GM21576 (cell line): ENCODE measurements at regions not wholly inside any gene's neighbourhood (a gene's known extent, or its start where the extent isn't known, plus 50 kb on each side); places are given as distances from the start of the nearest gene placed in this dataset.

ENCODE experiments used
- ATAC-seq: cut with Tn5 transposase; IDR thresholded peaks from one replicate; pipeline ENCODE4 v1.9.1; 2021; ENCODE audit warnings: mild to moderate bottlenecking, moderate library complexity; ENCODE audit not compliant: unreplicated experiment

DNA sequence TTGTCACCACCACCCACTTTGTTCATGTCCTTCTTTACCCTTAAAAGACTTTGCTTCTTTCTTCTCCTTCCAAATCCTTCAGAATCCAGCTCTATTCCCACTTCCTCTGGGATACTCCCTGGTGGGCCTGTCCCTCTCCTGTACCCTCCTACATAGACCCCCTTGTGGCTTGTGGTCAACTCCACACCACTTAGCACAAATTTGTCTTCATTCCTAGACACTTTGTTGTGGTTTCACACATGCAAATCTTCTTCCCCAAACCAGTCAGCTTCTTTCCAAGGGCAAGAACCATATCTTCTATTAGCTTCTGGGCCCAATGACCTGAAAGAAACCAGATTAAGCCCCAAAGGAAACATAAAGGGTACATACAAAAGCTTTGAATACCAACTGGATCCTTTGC is 342.4 kb downstream of the TNS1 start:
- no peak for ATAC-seq

DNA sequence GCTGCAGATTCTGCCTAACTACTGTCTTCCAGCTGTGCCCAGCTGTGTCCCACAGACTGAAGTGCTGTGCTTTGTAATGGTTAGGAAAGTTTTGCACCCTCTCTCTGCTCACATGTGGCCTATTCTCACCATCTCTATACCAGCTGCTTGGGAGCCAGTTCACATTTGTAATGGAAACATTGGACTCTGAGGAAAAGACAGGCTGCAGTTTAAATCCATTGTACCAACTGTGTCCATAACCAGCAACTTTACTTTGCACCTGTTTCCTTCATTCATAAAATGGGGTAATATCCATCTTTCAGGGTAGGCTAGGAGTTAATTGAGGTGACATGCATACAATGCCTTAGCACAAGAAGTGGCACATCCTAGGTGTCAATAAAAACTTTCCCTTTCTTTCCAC is 344.0 kb downstream of the TNS1 start:
- ATAC-seq, result no peak

- ATAC-seq, result no peak
Observed at GRCh38 chr2:217657252-217657651, 345.5 kb downstream of the TNS1 start.

- ATAC-seq, result no peak
Observed at GRCh38 chr2:217656316-217656715, 346.5 kb downstream of the TNS1 start.

- ATAC-seq, result no peak
Observed at GRCh38 chr2:217655651-217656050, 347.1 kb downstream of the TNS1 start.

DNA sequence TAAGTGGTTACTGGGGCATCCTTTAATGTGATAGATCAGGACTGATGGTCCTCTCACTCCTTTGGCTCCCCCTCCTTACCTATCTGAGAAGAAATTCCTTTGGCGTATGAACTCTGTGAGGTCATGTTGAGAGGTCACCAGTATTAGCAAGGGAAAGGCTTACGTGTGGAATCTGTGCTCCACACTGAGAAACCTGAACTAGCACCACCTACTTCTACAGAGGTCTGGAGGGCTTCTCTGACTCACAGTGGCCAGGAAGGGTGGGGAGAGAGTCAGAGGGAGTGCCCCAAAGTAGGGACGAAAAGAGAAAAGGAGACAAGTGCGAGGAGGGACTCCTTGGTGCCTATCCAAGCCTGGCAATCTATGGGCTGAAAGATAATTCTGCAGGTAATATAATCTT is 348.6 kb downstream of the TNS1 start:
- ATAC-seq, result no peak

DNA sequence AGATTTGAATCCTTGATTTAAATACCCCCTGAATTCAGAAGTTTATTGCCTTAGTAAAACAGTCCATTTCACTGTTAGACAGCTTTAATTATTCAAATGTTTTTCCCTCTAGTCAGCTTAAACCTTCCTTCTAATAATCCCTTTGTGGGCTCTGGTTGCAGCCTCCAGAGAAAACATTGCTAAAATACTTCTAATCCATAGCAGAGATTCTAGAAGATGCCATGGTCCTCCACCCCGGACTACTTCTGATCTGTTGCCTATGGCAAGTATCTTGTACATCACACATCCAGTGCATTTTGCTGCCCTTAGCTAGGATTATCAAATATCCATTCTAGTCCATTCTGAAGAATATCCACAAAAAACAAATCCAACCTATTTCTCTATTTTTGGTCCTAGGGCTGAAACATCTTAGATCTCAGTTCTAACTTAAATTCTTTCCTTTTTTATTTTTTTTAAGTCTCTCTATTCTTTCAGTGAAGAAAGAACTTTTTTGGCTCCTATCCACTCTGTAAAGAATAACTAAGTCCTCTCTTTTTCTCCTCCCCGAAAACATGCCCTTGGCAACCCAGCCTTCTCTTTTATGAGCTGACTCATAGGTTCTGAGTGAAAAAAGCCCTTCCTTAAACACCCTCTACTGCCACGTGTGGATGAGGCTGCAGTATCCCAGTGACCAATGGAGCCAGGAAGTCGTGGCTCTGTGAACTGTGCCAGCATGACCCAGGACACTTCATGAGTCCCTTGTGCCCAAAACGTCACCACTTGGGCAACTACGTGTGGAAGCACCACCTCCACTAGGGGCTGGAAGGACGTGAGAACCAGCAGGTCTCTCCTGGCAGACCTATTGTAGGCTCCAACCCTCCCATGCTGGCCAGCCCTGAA is 349.8 kb downstream of the TNS1 start:
- ATAC-seq, result no peak

DNA sequence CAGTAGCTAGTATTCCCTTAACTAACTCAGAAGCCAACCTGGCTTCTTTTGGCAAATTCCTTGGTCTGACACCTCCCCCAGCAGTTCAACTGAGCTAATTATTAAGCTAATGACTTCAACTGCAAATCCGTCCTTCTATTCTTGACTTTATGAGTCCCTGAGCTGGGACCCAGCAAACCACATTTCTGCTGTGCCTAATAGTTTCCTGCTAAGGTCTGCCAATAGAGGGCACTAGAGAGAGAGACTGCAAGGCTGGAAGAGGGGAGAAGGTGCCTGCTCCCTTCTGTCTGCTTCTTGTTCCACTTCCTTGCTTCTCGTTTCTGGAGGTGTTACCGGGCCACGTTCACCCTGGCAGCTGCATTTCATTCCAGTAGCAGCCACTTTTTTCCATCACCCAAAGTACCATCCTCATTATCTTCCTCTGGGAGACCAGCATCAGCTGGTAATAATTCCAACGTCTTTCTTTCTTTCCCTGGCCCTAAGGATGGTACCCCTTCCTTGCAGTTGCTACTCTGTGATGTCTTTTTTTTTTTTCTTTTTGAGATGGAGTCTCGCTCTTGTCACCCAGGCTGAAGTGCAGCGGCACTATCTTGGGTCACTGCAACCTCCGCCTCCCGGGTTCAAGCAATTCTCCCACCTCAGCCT is 352.0 kb downstream of the TNS1 start:
- ATAC-seq, result peak; percentile 71

- no peak for ATAC-seq
Observed at GRCh38 chr2:217650229-217650628, 352.6 kb downstream of the TNS1 start.

- ATAC-seq, result no peak
Observed at GRCh38 chr2:217647925-217648324, 354.9 kb downstream of the TNS1 start.

DNA sequence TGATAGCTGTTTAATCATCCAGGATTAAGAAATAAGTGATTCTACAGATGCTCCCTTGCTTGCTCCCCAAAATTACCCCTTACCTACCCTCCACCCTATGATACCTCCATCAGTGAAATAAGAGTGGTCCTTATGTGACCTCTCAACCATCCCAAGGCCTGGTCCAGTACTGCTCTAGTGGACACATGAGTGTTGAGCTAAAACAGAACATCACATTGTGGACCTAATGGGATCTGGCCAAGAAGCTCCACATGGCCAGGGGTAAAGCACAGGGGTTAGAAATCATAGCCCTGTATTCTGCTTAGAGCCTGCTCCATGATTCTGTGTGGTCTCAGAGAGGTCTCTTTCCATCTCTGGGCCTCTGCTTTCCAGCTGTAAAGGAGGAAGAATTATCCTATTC is 355.6 kb downstream of the TNS1 start:
- ATAC-seq, result no peak

- no peak for ATAC-seq
Observed at GRCh38 chr2:217645896-217646295, 356.9 kb downstream of the TNS1 start.

DNA sequence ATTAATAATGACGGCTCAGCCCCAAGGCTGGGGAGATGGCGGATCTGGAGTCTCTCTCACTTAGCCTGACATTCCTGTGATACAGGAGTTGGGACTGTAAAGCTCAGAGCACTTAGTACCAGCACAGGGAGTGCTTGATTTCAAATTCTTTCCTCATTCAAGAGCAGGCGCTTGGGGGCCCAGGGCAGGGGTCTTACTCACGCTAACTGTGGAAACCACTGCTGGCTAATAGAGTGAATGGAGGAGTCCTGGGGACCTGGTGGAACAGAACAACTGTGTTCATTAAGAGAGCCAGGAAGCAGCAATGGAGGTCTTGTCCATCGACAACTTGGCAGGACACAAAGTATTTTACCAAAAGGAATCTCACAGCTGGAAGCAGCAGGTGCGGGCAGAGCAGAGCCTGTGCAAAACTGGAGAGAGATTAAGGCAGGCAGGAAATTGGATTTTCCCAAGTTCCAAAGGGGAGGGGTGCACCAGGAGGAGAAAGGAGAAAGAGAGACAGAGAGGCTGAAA is 358.9 kb downstream of the TNS1 start:
- no peak for ATAC-seq

DNA sequence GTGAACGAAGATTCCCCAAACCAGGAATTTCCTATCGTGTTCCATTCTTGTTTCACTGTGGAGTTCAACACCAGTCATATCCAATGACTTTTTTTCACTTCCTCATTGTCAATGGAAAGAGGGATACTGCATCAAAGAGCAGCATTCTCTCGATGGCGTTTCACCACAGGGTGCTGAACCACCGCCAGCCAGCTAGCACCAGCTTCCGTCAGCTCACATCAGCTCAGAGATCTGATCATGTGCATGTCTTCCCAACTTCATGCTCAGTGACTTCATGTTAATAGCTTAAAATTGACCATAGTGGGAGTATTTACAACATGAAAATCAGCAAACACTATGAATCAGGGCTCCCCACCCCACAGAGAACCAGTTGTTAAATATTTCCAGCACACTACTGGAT is 359.9 kb downstream of the TNS1 start:
- no peak for ATAC-seq

GRCh38 chr2:217641960-217642359 is 360.8 kb downstream of the TNS1 start:
- no peak for ATAC-seq

DNA sequence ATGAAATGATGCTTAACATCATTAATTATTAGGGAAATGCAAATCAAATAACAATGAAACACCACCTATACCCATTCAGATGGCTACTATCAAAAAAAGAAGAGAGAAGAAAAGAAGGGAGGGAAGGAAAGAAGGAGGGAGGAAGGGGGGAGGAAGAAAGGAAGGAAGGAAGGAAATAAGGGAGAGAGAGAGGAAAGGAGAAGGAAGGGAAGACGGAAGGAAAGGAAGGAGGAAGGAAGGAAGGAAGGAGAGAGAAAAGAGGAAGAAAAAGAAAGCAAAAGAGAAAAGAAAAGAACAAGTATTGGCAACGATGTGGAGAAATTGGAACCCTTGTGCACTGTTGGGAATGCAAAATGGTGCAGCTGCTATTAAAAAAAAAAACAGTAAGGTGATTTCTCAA is 363.3 kb downstream of the TNS1 start:
- ATAC-seq, result no peak

GRCh38 chr2:217638533-217638932 is 364.3 kb downstream of the TNS1 start:
- ATAC-seq, result no peak

DNA sequence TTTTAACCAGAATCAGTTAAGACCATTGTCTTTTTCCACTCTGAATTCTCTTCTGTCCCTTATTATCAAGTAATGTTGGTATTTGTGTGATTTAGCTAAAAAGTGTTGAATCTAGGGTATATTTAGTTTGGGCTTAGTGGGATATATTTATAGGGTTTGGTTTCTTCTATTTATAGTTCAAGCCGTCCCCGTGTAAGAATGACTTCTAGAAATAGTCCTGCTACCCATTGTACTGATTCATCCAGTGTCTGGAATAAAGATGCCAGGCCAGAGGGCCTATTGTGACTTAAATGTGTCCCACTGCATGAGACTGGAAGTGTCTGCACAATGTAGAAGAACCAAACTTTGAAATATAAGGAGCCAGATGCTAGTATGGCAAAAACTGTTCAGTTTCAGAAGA is 364.8 kb downstream of the TNS1 start:
- no peak for ATAC-seq

DNA sequence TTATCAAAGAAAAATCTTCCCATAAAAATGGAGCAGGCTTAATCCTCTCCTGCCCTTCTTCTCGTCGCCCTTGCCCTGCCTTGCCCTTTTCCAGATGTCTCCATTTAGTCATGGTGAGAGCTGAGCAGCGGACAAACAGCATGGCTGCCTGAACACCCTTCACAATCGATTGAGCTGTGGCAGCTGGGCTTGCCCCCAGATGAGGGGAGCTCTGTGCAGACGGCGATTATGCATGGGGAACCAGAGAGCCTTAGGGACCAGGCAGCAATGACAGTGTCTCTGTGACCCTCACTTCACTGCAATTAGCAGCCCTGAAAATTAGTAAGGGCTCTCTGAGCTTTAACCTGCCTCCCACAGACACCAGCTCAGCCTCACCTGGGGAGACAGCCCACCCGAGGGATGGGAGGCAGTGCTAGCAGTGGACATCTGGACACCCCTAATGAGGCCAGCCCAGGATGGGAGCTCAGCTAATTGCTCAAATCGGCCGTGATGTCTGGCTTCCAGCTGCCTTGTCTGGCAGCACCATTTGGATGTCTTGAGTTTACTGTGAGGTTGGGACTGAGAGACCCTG is 365.7 kb downstream of the TNS1 start:
- ATAC-seq, result no peak

DNA sequence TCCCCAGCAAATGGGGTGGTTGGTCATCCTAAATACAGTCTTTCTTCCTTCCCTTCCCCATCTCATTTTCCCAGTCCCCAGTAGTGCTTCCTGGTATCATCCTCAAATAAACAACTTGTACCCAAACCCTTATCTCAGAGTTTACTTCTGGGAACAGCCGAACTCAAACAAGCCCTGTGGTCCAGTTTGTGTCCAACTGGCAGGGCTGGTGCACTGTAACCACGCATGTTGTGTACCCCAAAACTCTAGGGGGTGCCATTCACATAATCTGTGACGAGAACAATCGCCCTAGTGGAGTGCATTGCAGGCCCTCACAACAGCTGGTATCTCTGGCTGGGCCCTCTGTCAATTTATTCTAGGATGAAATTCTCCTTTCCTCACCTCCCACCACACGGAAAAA is 366.2 kb downstream of the TNS1 start:
- ATAC-seq, result no peak

GRCh38 chr2:217634871-217635270 is 367.9 kb downstream of the TNS1 start:
- ATAC-seq, result no peak

DNA sequence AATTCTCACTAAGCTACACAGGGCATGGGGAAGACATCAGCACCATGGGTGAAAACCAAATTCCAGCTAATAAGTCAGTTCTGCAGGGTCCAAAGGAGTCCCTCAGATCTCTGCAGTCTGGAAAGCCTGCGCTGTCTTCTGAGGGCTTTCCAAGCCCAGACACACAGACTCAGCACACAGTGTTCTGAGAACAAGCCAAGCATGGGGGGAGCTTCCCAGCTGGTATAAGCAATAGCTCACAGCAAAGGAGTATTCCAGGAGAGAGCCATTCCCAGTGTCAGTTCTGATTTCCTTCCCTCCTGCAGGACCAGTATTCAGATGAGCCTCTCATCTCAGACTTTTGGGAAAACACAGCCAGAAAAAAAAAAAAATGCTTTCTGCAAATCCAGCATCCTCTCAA is 370.8 kb downstream of the TNS1 start:
- no peak for ATAC-seq
